HG03095 (cell line): ENCODE measurements at regions not wholly inside any gene's neighbourhood (a gene's known extent, or its start where the extent isn't known, plus 50 kb on each side); places are given as distances from the start of the nearest gene placed in this dataset.

ENCODE experiments used
- ATAC-seq: cut with Tn5 transposase; IDR thresholded peaks from one replicate; pipeline ENCODE4 v1.9.1; 2021; ENCODE audit warnings: moderate library complexity; ENCODE audit not compliant: unreplicated experiment

DNA sequence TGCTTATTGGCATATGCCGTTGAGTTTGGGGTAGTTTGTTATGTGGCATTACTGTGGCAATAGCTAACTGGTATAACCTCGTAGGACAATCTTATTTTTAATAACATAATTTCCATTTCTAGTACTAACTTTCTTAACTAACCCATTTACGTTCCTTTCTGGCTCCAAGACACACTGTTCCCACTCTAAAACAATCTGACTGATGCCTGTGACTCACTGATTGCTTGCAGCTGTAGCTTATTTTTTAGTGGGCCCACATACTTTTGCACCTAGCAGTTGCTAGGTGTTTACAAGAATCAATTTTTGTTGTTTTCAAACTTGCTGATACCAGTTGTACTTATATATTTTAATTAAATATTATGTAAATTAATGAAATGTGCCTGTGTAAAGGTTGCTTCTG is 52.2 kb downstream of the FAT3 start:
- no peak for ATAC-seq

- ATAC-seq: no peak
Measured at GRCh38 chr11:92277871-92278270, 53.3 kb downstream of the FAT3 start.

- ATAC-seq: no peak
Measured at GRCh38 chr11:92278791-92279433, 54.3 kb downstream of the FAT3 start.

- ATAC-seq: no peak
Measured at GRCh38 chr11:92284107-92284506, 59.5 kb downstream of the FAT3 start.

DNA sequence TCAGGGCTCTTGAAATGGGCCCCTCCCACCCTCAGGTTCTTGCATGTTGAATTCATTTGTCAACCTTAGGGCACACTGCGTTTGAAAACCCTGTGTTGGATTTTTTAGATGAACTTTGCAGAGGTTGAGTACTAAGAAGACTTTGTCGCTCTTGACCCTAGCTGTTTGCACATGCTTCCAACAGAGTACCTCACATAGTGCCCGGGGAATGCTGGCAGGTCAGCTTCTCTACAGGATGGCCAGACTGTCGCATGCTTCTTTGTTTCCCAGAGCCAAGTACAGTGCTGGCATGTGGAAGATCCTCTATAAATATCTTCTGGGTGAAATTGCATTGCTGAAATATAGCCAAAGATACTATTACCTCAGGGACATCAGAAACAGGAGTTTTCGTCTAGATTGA is 59.9 kb downstream of the FAT3 start:
- ATAC-seq: no peak

GRCh38 chr11:92285776-92286175 is 61.2 kb downstream of the FAT3 start:
- ATAC-seq: no peak

DNA sequence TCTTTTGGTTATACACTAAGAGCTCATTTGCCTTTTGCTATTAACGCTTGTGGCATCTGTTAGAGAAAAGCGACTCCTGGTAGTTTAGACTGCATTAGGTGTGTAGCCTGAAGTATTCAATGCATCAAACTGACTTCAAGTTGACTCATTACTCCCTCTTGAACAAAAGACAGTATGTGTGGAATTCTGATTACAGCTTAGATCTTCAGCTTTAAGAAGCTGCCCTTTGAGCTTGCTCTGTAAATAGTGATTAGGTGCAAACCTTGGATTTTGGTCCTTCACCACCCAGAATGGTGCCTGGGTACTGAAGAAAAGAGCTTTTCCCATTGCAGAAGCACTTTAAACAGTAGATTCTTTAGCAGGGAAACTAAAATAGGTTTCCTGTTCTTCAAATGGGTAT is 62.1 kb downstream of the FAT3 start:
- ATAC-seq: no peak

GRCh38 chr11:92295175-92296137 is 70.8 kb downstream of the FAT3 start:
- ATAC-seq: no peak

- ATAC-seq: no peak
Measured at GRCh38 chr11:92296138-92296515, 71.5 kb downstream of the FAT3 start.

DNA sequence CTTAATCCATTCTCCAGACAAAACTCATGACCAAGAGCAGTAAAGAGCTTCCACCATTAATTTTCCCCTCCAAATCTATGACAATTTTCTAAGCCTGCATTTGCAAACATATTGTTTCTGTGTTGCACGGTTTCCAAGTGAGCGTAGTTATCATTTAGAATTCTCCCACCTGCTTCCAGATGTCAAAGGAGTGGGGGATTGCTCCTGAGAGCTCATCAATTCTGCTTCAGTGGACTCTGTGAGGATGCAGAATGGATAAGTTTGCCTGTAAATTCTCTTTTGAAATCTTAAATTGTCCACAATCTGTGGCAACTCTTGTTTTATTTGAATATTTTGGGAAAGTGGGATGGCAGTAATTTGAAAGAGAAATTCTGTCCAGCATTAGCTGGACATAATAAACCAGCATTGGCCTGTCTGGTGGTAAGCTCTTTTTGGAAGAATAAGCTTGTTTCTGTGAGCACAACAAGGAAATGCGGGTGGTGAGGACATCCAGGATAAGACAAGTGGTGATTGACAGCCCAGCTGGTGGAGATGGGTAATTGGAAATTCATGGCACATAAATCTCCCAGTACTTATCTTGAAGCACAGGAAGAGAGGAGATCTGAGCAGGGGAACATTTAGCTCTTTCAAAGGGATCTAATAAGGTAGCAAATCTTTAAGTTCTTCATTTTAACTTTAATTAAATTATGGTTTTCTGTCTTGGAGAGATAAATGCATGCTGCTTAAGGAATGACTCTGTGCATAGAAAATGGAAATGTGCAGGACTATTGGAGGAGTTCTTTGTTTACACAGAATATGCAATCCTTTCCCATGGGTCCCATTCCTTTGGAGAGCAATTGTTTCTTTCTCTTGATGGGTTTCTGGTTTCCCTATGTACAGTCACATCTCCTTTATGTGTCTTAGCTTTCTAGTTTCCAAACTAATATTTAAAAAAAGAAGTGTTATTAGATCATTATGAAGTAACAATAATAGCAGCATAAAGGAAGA is 73.2 kb downstream of the FAT3 start:
- no peak for ATAC-seq

DNA sequence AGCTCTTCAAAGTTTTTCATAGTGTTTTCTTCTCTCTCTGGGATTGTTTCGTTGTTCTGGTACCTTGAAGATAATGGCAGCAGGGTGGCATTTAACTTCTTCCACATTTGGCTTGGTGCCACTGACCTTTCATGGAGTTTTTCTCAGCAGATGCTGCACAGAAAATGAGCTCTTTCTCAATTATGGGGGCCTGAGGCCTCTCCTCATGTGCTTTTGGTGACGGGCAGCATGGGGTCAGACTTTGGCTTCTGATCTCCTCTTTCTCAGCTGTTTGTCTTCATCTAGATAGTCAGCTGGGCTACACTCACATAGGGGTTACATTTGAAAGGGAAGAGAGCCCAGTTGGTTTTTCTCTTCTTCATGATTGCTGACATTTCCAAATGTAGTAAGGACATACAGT is 76.3 kb downstream of the FAT3 start:
- ATAC-seq: no peak

DNA sequence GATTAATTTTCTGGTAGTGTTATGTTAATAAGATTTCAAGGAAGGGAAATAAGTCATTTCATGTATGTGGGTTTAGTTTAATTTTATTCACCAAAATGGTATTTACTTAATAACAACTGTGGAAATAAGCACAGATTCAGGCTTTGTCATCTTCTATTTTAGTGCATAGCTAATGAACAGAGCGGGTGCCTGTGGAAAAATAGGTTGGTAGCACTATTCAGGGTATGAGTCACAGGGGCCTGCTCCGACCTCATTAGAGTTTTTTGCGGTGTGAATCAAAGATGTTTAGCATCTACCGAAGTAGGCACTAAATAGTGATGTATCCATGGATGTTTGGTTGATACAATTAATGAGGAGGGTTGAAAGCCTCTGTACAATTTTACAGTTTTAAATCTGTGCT is 78.2 kb downstream of the FAT3 start:
- no peak for ATAC-seq

- no peak for ATAC-seq
Measured at GRCh38 chr11:92304271-92304670, 79.7 kb downstream of the FAT3 start.

DNA sequence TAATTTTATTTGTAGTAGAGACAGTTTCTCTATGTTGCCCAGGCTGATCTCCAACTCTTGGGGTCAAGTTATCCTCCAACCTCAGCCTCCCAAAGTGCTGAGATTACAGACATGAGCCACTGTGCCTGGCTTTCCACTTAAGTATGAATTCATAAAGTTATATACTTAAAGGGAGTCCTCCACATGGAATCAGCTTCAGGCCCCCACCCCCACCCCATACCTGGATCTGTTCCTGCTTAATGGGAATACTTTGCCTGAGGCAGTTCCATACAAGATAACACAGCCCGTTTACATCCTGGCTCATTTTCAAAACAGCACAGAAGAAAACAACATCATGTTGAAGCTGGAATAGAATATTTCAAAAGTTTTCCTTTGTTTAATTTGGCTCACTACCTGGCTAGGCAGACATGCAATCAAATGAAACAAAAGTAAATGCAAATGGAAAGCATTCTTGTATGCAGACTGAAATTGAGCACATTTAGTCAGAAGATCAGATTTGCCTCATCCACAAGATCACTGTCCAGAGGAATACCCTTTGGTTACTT is 82.4 kb downstream of the FAT3 start:
- no peak for ATAC-seq

- no peak for ATAC-seq
Measured at GRCh38 chr11:92308366-92308765, 83.7 kb downstream of the FAT3 start.

- ATAC-seq: no peak
Measured at GRCh38 chr11:92311616-92312449, 87.2 kb downstream of the FAT3 start.

- ATAC-seq: no peak
Measured at GRCh38 chr11:92313784-92314183, 89.2 kb downstream of the FAT3 start.

GRCh38 chr11:92314499-92314898 is 89.9 kb downstream of the FAT3 start:
- no peak for ATAC-seq

DNA sequence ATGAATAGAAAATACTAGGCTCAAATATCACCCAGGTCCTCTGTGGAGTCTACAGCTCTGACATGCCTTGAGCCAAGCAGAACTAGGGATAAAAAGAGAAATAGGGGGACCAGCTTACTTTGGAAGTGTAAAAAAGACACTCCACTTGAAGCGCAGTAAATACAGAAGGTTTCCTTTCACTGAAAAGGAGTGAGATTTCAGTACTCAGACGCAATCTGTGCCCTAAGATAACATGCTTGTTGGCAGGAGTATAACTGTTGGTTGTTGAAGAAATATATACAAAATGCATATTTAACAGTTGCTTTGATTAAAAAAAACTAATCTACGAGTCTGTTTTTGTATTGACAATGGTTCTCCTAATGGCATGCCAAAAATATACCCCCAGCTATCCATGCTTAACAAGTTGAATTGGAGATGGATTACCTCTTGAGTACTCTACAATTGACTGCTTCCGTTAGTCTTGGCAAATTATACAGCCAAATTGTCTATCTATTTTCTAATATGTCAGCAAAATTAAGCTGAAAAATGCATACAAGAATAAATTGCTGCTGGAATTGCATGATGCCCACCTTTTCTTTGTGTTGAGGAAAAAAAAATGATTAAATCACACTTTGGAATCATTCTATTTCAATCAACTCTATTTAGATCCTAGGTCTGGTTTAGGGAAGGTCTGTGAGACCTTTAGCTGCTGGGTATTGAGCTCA is 91.6 kb downstream of the FAT3 start:
- no peak for ATAC-seq
